HEK293T (cell line): ENCODE measurements at regions not wholly inside any gene's neighbourhood (a gene's known extent, or its start where the extent isn't known, plus 50 kb on each side); places are given as distances from the start of the nearest gene placed in this dataset.

Experiments
- ARNT ChIP-seq: fragments of 450-650 bp; IDR thresholded peaks from 2 replicates; pipeline ENCODE4 v1.6.1; 2017; ENCODE audit warnings: mild to moderate bottlenecking
- BHLHE40 ChIP-seq: fragments of 450-650 bp; IDR thresholded peaks from 2 replicates; pipeline ENCODE4 v1.6.1; 2016; ENCODE audit warnings: mild to moderate bottlenecking, moderate library complexity, borderline replicate concordance
- CTBP1 ChIP-seq: fragments of 450-650 bp; IDR thresholded peaks from 2 replicates; pipeline ENCODE4 v1.6.1; 2016; ENCODE audit warnings: borderline replicate concordance
- FOXK2 ChIP-seq: fragments of 450-650 bp; IDR thresholded peaks from 2 replicates; pipeline ENCODE4 v1.6.1; 2016; ENCODE audit warnings: mild to moderate bottlenecking
- FOXM1 ChIP-seq: fragments of 450-650 bp; IDR thresholded peaks from 2 replicates; pipeline ENCODE4 v1.6.1; 2017; ENCODE audit warnings: mild to moderate bottlenecking, borderline replicate concordance
- L3MBTL2 ChIP-seq: fragments of 450-650 bp; conservative IDR thresholded peaks from 2 replicates; pipeline ENCODE4 v1.6.1; 2016; ENCODE audit warnings: mild to moderate bottlenecking
- LEF1 ChIP-seq: fragments of 450-650 bp; IDR thresholded peaks from 2 replicates; pipeline ENCODE4 v1.6.1; 2017; ENCODE audit warnings: mild to moderate bottlenecking, borderline replicate concordance
- NFRKB ChIP-seq: fragments of 450-650 bp; IDR thresholded peaks from 2 replicates; pipeline ENCODE4 v1.6.1; 2016; ENCODE audit warnings: mild to moderate bottlenecking, moderate library complexity
- SP1 ChIP-seq: fragments of 450-650 bp; IDR thresholded peaks from 2 replicates; pipeline ENCODE4 v1.6.1; 2017
- SUZ12 ChIP-seq: fragments of 450-650 bp; IDR thresholded peaks from 2 replicates; pipeline ENCODE4 v1.6.1; 2016; ENCODE audit warnings: mild to moderate bottlenecking
- TARDBP ChIP-seq: fragments of 450-650 bp; IDR thresholded peaks from 2 replicates; pipeline ENCODE4 v1.6.1; 2016
- ZNF384 ChIP-seq: fragments of 450-650 bp; IDR thresholded peaks from 2 replicates; pipeline ENCODE4 v1.6.1; 2016

DNA sequence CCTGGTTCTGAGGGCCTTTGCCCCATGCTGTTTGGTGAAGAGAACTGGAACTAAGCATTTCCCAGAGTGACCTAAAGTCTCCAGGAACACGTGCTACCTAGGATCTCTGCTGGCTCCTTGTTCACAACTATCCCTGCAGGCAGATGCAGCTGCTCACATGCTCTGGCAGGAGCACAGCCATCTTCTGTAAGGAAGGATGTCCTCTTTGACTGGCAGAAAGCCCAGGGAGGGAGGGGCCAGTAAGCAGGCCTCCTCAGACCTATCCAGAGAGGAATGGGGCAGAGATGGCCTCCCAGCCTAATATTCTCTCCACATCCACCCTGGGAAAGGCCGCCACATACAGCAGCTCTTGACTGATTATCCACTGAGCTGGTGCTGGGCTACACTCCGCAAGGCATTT lies 142.8 kb upstream of the EOLA2 start:
- TF ChIP-seq CTBP1: no peak
- TF ChIP-seq FOXM1: no peak
- no peak for TF ChIP-seq SUZ12
- no peak for TF ChIP-seq LEF1
- no peak for TF ChIP-seq SP1
- TF ChIP-seq ZNF384: no peak
- TF ChIP-seq ARNT: no peak
- TF ChIP-seq FOXK2: no peak
- no peak for TF ChIP-seq NFRKB
- no peak for TF ChIP-seq BHLHE40
- TF ChIP-seq L3MBTL2: no peak
- TF ChIP-seq TARDBP: no peak
